Neural cell (in vitro differentiated cells): ENCODE measurements at regions not wholly inside any gene's neighbourhood (a gene's known extent, or its start where the extent isn't known, plus 50 kb on each side); places are given as distances from the start of the nearest gene placed in this dataset.

Experiments
- H2AFZ ChIP-seq: fragments of 200-600, 300-800 bp; sonication (generic), shearing (Covaris generic); 2 replicates; pipeline ENCODE4 v1.6.0; 2014; ENCODE audit warnings: low read depth, mild to moderate bottlenecking, antibody characterized with exemption, low read length, moderate library complexity
- H3F3A ChIP-seq: fragments of 200-600 bp; shearing (Covaris generic); 2 replicates; pipeline ENCODE4 v1.6.1; 2016; ENCODE audit warnings: mild to moderate bottlenecking, moderate library complexity, mixed read lengths, antibody characterized with exemption, low read length; ENCODE audit not compliant: insufficient read depth, poor library complexity, severe bottlenecking
- H3K27ac ChIP-seq: fragments of 200-600, 300-800 bp; sonication (generic), shearing (Covaris generic); 2 replicates; pipeline ENCODE4 v1.5.1; 2014; ENCODE audit warnings: mild to moderate bottlenecking, low read length, moderate library complexity
- H3K27me3 ChIP-seq: fragments of 300-800, 200-600 bp; sonication (generic), shearing (Covaris generic); 2 replicates; pipeline ENCODE4 v1.6.0; 2014; ENCODE audit warnings: mild to moderate bottlenecking, low read depth, low read length, moderate library complexity; ENCODE audit not compliant: insufficient read depth
- H3K36me3 ChIP-seq: fragments of 300-800, 200-600 bp; sonication (generic), shearing (Covaris generic); 2 replicates; pipeline ENCODE4 v1.5.1; 2014; ENCODE audit warnings: mild to moderate bottlenecking, antibody characterized with exemption, low read length, moderate library complexity; ENCODE audit not compliant: insufficient read depth
- H3K4me2 ChIP-seq: fragments of 300-800, 200-600 bp; sonication (generic), shearing (Covaris generic); 2 replicates; pipeline ENCODE4 v1.6.0; 2014; ENCODE audit warnings: mild to moderate bottlenecking, low read length
- H3K4me3 ChIP-seq: fragments of 300-800, 200-600 bp; sonication (generic), shearing (Covaris generic); 2 replicates; pipeline ENCODE4 v1.5.1; 2014; ENCODE audit warnings: mild to moderate bottlenecking, low read length, moderate library complexity
- H3K79me2 ChIP-seq: fragments of 200-600 bp; shearing (Covaris generic); replicated peaks from 2 replicates; pipeline ENCODE4 v1.6.0; 2014; ENCODE audit warnings: mild to moderate bottlenecking, low read length, moderate library complexity; ENCODE audit not compliant: insufficient read depth
- H3K9ac ChIP-seq: fragments of 300-800, 200-600 bp; sonication (generic), shearing (Covaris generic); 2 replicates; pipeline ENCODE4 v1.6.1; 2016; ENCODE audit warnings: mild to moderate bottlenecking, low read length, mixed read lengths
- H3K9me2 ChIP-seq: fragments of 200-600 bp; shearing (Covaris generic); 2 replicates; pipeline ENCODE4 v1.6.1; 2016; ENCODE audit warnings: mild to moderate bottlenecking, low read length, mixed read lengths; ENCODE audit not compliant: insufficient read depth
- H3K9me3 ChIP-seq: fragments of 200-600, 300-800 bp; sonication (generic), shearing (Covaris generic); 2 replicates; pipeline ENCODE4 v1.6.1; 2016; ENCODE audit warnings: mild to moderate bottlenecking, mixed run types, low read length, moderate library complexity, mixed read lengths
- H4K20me1 ChIP-seq: fragments of 200-600 bp; shearing (Covaris generic); 2 replicates; pipeline ENCODE4 v1.6.1; 2016; ENCODE audit warnings: mild to moderate bottlenecking, mixed run types; ENCODE audit not compliant: insufficient read depth
- CTCF ChIP-seq: fragments of 450-650 bp; IDR thresholded peaks from 2 replicates; pipeline ENCODE4 v1.5.1; 2014; ENCODE audit warnings: antibody characterized with exemption, mild to moderate bottlenecking, moderate library complexity; ENCODE audit not compliant: poor library complexity, severe bottlenecking
- EP300 ChIP-seq: fragments of 450-650 bp; conservative IDR thresholded peaks from 2 replicates; pipeline ENCODE4 v1.6.1; 2014; ENCODE audit warnings: antibody characterized with exemption, mild to moderate bottlenecking, moderate library complexity; ENCODE audit not compliant: poor library complexity, severe bottlenecking
- EZH2 ChIP-seq: fragments of 200-600, 300-800 bp; shearing (Covaris generic), sonication (generic); IDR thresholded peaks from 2 replicates; pipeline ENCODE4 v1.6.1; 2014; ENCODE audit warnings: antibody characterized with exemption, low read length, borderline replicate concordance, mild to moderate bottlenecking; ENCODE audit not compliant: insufficient read depth, poor library complexity, severe bottlenecking
- MXI1 ChIP-seq: fragments of 450-650 bp; conservative IDR thresholded peaks from 2 replicates; pipeline ENCODE4 v1.6.1; 2014; ENCODE audit warnings: antibody characterized with exemption, mild to moderate bottlenecking; ENCODE audit not compliant: poor library complexity, severe bottlenecking
- POLR2AphosphoS5 ChIP-seq: IDR thresholded peaks from 2 replicates; pipeline ENCODE4 v1.6.1; 2012
- RAD21 ChIP-seq: fragments of 450-650 bp; conservative IDR thresholded peaks from 2 replicates; pipeline ENCODE4 v1.6.1; 2014; ENCODE audit warnings: antibody characterized with exemption, mild to moderate bottlenecking, moderate library complexity
- SMC3 ChIP-seq: fragments of 450-650 bp; conservative IDR thresholded peaks from 2 replicates; pipeline ENCODE4 v1.6.1; 2014; ENCODE audit warnings: antibody characterized with exemption, mild to moderate bottlenecking, moderate library complexity; ENCODE audit not compliant: poor library complexity
- TAF1 ChIP-seq: IDR thresholded peaks from 2 replicates; pipeline ENCODE4 v1.6.1; 2012; ENCODE audit warnings: low read depth
- TF ChIP-seq, protein P1 (sequence below): IDR thresholded peaks from 2 replicates; pipeline ENCODE4 v1.6.1; 2012; ENCODE audit warnings: borderline replicate concordance

GRCh38 chr11:71114124-71114851 is 138.1 kb downstream of the SHANK2 start:
- no peak overlapping the region for H3K4me3 ChIP-seq

GRCh38 chr11:71112990-71113389 is 139.4 kb downstream of the SHANK2 start:
- H3K27me3 ChIP-seq, result no peaks in the 10 kb centered on the region
- no peak overlapping the region for H3K4me2 ChIP-seq
- no peaks in the 10 kb centered on the region for H3K9me3 ChIP-seq
- no peak overlapping the region for H3K9ac ChIP-seq
- H4K20me1 ChIP-seq, result no peaks in the 10 kb centered on the region
- H3K36me3 ChIP-seq, result no peaks in the 10 kb centered on the region
- no peak overlapping the region for H3K4me3 ChIP-seq
- no peak overlapping the region for H3K27ac ChIP-seq
- H3K9me2 ChIP-seq, result no peaks in the 10 kb centered on the region
- no peak overlapping the region for H2AFZ ChIP-seq
- H3K79me2 ChIP-seq, result no peaks in the 10 kb centered on the region
- TF ChIP-seq SMC3, result no peak
- no peak for TF ChIP-seq TAF1
- TF ChIP-seq RAD21, result no peak
- TF ChIP-seq MXI1, result no peak
- TF ChIP-seq, protein P1, sequence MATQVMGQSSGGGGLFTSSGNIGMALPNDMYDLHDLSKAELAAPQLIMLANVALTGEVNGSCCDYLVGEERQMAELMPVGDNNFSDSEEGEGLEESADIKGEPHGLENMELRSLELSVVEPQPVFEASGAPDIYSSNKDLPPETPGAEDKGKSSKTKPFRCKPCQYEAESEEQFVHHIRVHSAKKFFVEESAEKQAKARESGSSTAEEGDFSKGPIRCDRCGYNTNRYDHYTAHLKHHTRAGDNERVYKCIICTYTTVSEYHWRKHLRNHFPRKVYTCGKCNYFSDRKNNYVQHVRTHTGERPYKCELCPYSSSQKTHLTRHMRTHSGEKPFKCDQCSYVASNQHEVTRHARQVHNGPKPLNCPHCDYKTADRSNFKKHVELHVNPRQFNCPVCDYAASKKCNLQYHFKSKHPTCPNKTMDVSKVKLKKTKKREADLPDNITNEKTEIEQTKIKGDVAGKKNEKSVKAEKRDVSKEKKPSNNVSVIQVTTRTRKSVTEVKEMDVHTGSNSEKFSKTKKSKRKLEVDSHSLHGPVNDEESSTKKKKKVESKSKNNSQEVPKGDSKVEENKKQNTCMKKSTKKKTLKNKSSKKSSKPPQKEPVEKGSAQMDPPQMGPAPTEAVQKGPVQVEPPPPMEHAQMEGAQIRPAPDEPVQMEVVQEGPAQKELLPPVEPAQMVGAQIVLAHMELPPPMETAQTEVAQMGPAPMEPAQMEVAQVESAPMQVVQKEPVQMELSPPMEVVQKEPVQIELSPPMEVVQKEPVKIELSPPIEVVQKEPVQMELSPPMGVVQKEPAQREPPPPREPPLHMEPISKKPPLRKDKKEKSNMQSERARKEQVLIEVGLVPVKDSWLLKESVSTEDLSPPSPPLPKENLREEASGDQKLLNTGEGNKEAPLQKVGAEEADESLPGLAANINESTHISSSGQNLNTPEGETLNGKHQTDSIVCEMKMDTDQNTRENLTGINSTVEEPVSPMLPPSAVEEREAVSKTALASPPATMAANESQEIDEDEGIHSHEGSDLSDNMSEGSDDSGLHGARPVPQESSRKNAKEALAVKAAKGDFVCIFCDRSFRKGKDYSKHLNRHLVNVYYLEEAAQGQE, result no peak
- TF ChIP-seq CTCF, result no peak
- no peaks in the 10 kb centered on the region for H3F3A ChIP-seq

More at GRCh38 chr11:71114124-71114851, 138.1 kb downstream of the SHANK2 start:
- Histone ChIP-seq H2AFZ (no peak overlapping the region), H3K27ac (no peak overlapping the region), H3K9me3 (no peaks in the 10 kb centered on the region), H3K4me2 (no peak overlapping the region), H3K27me3 (no peaks in the 10 kb centered on the region), H3K9ac (no peak overlapping the region), H3F3A (no peaks in the 10 kb centered on the region), H3K36me3 (no peaks in the 10 kb centered on the region), H4K20me1 (no peaks in the 10 kb centered on the region), H3K9me2 (no peaks in the 10 kb centered on the region), H3K79me2 (no peaks in the 10 kb centered on the region)
- no peak for TF ChIP-seq CTCF
- no peak for TF ChIP-seq MXI1
- TF ChIP-seq SMC3, result no peak
- TF ChIP-seq RAD21, result no peak
- no peak for TF ChIP-seq POLR2AphosphoS5
- TF ChIP-seq EZH2, result no peak
- TF ChIP-seq, protein P1, result no peak
- TF ChIP-seq TAF1, result no peak
- no peak for TF ChIP-seq EP300
